Middle frontal gyrus (tissue), 1 donor: ENCODE measurements at regions not wholly inside any gene's neighbourhood (a gene's known extent, or its start where the extent isn't known, plus 50 kb on each side); places are given as distances from the start of the nearest gene placed in this dataset.
A peak's percentile ranks its signal among the peaks of the same experiment; 100 is the strongest.

Source experiments
- DNase-seq: peaks from one replicate; pipeline ENCODE4 v3.0.0-alpha.2; 2015; ENCODE audit warnings: low spot score; ENCODE audit errors: extremely low spot score

DNA sequence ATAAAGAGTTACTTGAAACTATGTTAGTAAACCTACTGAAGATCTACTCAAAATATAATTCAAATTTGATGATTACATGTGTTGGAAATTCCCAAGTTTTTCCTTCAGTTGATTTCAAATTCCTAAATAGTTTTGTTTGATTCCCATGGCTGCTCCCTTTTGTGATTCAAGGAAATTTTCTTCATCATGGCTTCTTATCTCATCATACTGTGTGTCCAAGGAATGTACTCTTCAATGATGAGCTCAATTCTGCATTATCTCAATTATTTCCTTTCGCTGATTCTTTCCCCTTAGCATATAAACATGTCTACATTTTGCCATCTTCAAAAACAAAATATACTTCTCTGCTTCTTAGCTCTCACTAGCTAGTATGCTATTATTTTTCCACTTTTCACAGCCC is 460.4 kb upstream of the NAALADL2 start:
- no peak for DNase-seq

DNA sequence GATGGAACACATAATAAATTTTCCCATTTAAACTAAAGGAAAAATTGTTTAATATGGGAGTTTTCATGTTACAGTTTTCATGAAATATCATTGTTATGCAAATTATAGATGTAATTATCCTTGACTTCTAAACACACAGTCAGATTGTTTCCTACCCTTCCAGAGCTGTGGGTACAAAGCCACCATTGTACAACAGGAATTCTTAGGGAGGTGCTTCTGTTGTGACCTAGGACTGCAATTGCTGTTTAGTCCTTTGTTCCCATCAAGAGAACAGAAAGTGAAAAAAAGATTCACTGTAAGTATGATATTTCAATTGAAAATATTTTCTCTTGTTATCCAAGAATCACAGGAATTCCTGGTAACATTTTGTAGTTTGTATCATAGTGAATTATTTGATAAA is 455.3 kb upstream of the NAALADL2 start:
- DNase-seq, result no peak

DNA sequence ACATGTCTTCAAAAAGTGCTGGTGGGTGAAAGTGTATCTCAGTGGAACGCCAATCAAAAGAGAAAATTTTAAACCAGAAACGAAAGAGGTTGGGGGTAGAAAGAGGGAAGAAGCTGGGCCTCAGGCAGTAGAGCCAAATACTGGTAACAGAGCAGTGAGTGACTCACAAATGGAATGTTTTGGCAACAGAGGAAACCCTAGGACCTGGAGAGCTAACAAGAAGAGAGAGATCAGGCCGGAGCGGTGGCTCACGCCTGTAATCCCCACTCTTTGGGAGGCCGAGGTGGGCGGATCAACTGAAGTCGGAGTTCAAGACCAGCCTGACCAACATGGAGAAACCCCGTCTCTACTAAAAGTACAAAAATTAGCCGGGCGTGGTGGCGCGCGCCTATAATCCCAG is 450.8 kb upstream of the NAALADL2 start:
- DNase-seq, result no peak

DNA sequence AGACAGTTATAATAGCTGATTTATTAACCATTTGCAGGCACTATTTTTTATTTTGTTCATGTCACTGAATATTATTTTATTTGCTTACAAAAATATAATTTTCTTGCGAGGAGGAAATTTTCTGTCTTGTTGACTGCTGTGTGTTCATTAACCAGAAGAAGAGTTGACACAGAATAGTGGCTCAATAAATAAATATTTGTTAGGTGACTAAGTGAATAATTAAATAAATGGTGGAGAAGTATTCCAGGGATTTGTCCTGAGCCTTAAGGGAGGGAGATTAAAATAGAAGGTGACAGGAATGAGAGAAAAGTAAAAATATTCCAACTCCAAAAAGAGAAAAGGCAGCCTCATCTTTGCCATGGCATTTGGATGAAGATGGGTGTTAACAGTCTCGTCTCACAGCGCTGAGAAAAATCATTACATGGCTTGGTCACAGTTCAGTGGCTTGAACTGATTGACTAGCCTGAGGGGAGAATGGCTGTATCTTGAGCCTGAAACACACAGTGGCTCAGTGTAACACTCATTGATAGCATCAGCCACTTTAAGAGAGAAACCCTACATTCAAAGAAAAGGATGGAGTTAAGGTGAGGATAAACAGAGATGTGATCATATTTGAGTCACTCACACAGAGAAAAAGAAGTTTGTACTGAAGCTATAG is 449.9 kb upstream of the NAALADL2 start:
- no peak for DNase-seq

DNA sequence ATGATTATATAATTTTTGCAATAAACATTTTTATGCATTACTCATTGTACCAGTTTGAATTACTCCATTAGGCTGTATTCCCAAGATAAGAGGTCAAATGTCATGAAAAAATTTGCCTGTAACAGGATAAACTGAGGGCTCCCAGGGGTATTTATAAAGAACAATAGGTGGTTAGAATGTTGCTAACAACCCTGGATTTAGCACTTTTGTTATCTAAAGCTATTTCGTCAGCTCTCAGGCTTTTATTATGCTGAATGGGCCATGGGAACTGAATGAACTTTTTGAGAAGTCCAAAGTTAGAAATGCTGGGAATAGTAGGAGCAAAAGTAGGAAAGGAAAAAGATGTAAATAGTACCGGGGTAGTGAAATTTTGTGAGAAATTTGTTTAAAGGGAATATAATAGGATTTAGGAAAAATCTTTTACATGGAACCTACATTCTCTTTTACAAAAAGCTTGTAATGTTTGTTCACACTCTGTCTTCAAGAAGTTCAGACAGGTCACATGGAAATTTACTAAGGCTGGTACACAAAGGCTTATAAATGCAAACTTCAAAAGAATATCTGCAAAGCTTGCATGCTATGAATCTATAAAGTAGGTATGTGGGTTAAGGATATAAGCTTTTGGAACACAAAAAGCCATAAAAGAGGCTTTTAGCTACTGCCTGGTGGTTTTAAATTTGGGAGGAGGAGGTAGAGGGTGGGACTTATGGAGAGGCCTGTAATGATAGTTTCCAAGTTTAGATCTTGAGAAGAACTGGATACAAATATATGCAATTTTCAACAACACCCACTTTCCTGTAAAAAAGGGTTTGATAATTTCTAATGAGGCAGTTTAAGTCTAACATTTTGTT is 445.8 kb upstream of the NAALADL2 start:
- no peak for DNase-seq

DNA sequence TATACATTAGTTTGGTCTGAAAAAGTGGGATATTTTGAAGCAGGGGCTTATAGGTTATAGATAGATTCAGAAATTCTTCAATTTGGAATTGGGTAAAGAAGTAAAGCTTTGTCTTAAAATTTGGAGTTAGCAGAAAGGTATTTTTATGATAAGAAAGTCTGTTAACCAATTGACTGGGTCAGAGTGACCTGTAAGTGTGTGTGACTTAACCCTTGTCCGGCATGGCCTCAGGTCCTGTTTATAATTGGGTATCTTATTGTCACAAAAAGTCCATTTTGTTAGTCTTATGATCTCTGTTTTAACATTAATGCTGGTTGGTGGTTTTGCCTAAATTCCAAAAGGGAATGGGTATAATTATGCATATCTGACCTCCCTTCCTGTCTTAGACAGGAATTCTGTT is 444.2 kb upstream of the NAALADL2 start:
- DNase-seq, result no peak

DNA sequence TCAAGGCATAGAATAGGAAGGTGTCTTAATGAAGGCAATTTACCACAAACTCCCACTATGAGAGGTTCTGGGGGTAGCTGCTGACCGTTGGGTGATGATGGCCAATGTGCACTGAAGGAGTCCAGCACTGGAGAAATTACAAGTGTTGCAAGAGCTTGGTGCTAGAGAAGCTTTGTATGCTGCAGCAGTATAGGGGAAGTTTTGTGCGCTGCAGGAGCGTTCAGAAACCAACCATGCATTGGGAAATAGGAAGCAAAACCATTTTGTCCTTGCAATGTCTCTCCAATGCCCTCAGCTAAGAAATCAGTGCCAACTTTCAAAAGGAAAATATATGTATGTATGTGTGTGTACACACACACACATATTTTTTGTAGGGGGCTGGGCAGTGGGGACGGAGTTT is 441.6 kb upstream of the NAALADL2 start:
- DNase-seq, result no peak

DNA sequence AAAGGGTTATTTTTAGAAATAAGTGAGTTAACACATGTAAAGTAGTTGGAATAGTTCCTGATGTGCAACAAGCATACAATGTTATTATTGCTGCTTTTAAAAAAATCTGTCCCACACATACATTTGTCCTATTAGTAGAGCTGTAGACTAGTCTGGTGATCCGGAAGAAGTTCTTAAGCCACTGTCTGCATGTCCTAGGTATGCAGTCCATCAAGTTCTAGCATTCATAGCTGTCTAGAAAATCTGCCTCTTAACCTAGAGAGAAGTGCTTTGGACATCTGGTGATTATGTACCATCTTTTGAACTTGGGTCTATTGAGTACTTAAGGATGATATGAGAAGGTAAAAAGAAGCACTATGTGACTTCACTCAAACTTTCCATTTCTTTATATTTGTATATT is 439.9 kb upstream of the NAALADL2 start:
- no peak for DNase-seq

DNA sequence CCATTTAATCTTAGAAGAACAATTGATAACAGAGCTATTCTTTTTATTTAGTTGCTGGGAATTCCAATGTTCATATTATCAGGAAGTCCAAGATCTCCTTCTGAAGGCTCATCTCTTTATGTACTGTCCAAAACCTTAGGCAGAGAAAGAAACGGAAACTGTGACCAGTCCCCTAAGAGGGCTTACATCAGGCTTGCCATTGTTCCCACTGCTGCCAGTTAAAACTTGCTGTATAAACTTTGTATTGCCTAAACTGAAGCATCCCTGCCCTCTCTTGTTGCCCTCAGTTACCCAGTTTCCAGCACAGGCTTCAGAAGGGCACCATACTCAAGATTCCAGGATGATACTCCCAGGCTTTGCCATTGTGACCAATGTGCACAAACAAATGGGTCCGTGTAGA is 435.2 kb upstream of the NAALADL2 start:
- no peak for DNase-seq

DNA sequence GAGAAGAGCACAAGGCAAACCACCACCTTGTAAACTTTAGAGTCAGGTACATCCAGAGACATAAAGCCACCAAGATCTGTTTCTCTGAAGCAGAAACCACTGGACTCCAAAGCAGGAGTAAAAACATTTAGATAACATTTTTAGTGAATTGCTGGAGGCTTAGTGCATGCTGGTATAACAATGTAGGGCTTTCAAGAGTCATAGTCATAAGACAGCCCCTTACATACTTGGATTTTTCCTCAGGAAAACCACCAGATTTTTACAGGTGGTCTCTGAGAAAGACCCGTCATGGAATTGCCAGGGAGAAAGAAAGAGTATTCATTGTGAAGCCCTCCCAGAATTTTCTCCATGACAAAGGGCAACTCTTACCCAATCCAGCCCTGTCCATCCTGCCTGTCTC is 434.5 kb upstream of the NAALADL2 start:
- no peak for DNase-seq

DNA sequence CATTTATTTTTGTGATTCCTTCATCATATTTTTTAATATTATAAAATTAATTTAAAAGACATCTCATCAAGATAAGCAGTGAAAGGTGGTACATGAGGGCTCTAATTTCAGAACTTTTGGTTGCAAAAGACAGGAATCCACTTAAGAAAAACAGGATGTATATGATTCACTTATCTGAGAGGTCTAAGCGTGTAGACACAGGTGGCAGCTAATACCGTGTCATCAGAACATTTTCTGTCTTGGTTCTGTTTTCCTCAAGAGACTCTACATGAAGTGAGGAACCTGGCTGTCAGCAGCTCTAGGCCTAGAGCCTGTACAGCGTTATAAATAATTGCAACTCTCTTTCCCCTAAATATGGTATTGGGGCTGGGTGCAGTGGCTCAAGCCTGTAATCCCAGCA is 433.7 kb upstream of the NAALADL2 start:
- no peak for DNase-seq

DNA sequence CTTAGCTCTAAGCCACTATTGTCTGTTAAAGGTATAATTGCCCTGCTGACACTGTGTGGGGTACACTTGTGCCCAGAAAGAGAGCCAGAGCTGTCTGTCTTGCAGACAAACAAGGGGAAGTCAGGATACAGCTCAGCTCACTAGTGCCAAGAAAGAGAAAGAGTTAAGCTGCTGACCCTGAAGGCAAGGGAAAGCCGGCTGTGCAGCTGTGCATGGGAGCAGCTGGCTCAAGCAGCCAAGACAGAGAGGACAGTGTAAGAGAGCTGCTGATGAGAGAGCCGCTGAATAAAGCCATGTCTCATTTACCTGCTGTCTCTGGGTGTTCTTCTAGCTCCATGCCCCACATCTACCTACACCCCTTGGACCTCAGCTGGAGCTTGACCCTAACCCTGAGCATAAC is 428.1 kb upstream of the NAALADL2 start:
- DNase-seq, result no peak

DNA sequence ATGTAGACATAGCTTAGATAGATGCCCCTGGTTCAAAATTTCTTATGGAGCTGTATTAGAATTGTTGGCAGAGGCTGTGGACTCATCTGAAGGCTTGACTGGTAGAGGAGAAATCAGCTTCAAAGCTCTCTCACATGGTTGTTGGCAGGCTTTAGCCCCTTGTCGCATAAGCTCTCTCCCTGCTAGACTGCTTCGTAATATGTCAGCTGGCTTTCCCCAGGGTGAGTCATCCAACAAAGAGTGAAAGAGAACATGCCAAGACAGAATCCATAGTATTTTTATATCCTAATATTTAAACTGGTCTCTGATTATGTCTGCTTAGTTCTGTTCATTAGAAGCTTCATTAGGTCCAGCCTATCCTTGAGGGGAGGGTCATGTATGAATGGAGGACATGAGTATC is 427.4 kb upstream of the NAALADL2 start:
- DNase-seq, result no peak

DNA sequence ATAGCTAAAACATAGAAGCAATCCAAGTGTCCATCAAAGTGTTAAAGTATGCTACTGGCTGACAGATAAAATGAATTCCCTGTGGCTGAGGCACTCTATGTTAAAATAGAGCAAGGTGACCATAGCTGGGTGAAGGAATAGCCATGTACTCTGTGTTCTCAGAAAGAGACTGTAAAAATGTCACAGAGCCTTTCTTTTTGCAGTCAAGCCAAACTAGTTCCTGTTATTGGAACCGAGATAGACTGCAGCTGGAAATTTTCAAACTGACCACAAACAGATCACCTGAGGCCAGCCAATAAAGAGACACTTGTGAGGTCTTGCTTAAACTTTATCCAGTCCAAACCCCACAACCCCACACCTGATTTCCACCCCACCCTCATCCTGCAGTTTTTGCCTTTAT is 422.8 kb upstream of the NAALADL2 start:
- no peak for DNase-seq

DNA sequence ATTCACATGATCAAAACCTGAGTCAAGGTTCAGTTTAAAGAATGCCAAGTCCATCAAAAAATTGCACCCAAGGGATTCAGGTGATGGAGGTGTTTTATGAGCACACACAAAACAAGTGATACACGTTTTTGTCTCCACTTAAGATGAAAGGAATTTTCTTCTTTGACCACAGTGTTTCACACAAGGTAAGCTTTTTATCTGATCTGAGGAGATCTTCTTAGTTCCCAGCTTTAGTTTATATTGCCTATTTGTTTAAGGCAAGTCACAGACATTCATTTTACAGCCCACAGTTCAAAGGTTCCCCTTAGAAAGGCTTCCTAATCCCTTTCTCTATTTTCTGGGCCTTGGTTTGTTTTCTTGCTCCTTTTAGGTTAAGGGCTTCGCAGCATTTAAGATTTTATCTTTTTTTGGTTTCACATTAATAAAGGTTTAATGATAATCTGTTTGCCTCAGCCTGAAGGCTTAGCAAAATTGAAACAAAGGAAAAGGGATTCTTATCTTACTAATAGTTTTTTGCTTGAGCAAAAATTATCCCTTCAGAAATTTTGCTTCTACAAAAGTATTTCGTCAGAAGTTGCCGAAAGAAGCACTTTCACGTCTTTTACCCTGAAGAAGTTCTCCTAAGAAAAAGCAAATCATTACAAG is 420.5 kb upstream of the NAALADL2 start:
- no peak for DNase-seq

DNA sequence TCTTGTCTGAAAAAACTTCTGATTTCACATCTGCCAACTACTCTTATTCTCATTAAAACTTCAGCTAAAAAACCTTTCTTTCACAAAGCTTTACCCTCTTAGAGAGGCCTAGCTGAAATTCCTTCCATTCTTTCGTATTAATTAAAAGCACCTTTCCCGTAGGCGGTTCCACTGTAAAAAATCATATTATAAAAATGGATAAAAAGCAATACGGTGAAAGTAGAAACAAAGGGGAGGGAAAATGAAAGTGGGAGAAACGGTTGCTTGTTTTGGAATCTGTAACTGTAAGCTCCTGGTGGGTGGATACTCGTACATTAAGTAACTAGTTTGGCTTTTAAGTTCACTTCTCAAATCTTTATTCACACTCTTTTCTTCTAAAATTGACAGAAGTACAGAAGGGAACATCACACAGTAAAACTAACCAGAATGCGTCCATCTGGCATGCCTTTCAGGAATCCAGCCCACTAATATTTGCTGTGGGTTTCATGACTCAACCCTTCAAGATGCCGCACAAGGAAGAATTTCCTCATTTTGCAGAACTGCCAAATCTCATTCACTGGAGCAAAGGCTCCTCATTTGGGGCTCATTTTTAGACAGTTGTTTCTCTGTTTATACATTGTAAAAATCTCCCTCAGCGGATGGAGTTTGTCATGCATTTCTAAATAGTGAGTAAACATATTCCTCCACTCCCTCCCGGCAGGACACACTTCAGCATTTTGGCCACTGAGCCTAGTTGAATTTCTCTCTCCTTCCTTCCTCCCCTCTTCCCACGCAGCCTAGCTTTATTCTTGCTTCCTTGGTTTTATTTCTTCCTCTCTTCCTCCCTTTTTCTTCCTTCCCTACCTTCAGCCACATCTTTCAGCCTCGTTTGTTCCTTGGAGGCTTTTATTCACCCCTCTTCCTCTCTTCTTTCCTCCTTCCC is 419.5 kb upstream of the NAALADL2 start:
- peak; percentile 35 for DNase-seq

DNA sequence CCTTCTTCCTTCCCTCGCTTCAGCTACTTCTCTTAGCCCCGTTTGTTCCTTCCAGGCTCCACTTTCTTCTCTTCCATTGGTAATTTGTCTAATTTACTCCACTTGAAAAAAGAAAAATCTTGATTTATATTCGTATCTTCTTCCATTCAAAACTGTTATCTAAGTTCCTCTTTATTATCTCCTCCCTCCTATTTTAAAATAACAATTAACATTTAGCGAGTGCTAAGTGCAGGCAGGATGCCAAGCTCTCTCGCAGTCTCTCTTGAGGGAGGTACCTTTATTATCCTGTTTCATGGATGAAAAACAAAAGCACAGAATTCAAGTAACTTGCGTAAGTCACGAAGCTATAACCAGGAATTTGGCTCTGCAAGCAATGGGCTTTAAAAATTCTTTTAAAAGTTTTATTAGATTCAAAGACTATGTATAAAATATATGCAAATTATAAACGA is 418.9 kb upstream of the NAALADL2 start:
- peak; percentile 15 for DNase-seq

DNA sequence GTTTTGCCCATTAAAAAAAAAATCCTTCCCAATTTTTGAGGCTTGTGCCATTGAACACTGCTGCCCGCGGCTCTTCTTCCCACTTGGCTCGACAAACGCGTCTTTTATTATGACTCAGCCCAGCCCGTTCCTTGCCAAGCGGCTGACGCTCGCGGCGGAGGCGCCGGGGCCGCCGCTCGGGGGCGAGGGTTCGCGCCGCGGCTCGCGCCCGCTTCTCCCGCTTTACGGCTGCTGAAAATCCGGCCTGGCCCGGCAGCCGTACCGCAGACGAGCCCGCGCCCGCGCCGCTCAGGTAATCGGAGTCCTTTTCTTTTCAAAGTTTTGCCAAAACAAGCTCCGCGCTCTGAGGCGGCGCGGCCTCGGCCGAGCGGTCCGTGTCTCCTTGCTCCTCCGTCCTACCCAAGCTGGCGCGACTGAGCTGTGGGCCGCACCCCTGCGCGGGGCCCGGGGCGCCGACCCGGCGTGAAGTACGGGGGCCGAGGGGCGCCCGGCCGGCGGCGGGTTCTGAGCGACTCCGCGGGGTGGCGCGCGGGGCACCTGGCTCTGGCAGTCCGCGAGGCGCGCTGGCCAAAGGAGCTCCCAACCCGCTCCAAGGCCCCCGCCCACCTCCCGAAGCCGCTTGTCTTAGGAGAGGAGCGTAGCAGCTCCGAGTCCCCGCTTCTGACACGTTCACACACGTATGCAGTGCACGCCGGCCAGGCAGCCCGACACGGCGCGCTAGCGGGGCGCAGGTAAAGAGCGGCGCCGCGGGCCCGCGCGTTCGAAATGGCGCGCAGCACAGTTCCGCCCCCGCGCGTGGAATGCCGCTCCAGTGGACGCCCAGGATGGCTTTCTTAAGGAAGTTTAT is 418.2 kb upstream of the NAALADL2 start:
- peak; percentile 83 for DNase-seq

DNA sequence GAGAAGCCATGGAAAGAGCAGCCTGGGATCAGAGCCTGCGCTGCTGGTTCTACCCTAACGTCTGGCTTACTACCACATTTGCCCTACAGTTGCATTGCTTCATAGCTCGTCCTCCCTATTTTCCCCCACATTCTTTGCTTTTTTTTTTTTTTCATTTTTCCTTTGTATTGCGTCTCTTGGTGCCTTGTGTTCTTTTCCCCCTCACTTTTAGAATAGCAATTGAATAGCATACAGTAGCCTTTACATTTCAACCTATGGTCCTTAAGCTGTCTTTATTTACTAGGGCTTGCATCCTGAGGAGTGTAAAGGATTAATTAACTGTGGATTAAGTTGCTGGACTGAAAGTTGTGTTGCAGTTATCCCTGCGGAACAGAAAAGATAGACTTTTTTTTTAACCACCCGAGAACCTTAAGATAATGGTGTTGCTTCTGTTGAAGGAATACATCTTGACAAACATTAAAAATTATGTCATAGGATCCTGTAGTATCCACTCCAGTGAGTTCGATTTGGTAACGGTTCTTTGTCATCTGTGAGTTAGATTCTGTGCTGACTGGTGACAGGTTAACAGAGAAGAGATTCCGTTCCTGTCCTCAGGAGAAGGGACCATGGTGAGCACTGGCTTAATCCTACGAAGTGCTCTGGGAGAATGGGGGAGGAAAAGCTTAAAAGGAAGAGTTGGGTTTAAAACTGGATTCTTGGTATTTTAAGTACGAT is 417.4 kb upstream of the NAALADL2 start:
- DNase-seq, result no peak

DNA sequence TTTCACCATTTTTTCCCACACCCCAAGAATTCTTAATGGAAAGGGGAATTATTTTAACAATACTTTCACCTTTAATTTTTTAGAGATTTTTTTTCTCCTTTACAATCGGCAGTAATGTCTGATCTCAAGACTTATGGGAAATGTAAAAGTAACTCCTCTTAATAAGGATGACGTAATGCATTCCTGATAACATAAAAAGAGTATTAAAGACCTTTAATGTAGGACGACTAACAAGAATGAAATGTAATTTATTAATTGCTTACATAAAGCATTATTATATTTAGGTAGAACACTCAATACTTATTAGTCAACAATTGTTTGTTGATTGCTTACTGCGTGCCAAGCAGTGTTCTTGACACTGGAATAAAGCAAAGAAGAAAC is 416.8 kb upstream of the NAALADL2 start:
- no peak for DNase-seq
